Anterior cingulate cortex (tissue), 58 donors: ENCODE measurements at regions not wholly inside any gene's neighbourhood (a gene's known extent, or its start where the extent isn't known, plus 50 kb on each side); places are given as distances from the start of the nearest gene placed in this dataset.
"Not testable (repeated sequence)": the region's sequence is repeated elsewhere in the genome, so short reads cannot be mapped to it uniquely, and the experiment has no call there.

ENCODE experiments used
- DNase-seq, 58 donors: peaks; one replicate each; lab custom pipeline; 2025; lab: John Stamatoyannopoulos, UW

DNA sequence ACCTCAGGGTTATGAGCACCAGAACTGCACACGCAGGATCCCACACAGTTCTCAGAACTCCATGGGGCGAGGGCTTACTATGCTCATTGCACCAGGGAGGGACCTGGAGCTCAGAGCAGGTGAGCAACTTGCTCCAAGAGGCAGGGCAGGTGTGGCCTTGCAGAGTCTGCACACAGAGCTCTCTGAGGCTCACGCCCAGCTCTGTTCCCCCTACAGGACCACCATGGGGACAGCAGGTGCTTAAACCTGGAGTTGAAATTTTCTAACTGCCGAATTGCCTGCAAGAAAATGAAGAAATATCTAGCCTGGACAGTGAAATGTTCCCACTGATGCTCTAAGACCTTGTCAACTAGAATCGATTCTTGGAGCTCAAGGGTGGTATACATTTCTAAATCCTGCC is 49.9 kb upstream of the MSMB start:
- DNase-seq: not testable (repeated sequence)

DNA sequence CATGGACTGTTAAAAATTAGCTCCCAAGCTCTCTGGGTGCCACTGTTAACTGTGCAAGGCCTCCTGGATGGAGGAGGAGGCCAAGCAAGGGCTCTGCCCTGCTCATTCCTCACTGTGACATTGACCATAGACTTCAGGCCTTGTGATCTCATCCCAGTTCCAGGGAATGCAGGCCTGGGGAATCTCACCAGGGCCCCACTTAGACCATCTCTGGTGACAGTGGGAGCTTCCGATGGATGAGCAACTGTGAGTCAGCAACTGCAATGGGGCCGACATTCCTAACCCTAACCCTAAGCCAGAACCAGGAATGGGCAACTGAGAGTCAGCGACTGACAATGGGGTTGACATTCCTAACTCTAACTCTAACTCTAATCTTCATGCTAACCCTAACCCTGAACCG is 50.4 kb upstream of the MSMB start:
- DNase-seq: no peak

DNA sequence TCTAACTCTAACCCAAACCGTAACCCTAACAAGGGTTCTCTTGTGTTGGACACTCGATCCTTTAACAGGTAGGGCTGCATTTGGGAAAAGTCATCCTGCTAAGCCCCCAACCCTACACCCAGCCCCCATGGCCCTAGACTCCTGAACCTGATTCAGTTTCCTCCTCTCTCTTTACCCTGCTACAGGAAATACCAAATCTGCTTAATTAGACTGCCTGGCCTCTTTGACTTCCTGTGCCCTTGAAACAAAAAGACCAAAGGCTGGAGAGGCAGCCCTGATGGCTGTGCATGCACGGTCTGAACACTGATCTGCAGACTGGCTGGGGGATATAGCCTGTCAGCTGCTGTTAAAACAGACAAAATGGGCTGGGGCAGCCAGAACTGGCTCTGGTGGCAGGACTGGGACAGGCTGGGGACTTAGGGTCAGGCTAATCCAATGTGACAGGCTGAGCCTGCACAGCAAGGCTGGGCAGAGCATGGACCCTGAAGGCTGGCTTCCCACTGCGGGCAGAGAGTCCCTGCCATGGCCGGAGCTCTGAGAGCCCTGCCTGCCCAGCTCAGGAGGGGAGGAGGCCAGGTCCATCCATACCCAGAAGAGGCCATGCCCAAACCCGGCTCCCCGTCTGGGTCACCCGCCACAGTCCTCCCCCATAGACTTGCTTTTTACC is 51.0 kb upstream of the MSMB start:
- no peak for DNase-seq

DNA sequence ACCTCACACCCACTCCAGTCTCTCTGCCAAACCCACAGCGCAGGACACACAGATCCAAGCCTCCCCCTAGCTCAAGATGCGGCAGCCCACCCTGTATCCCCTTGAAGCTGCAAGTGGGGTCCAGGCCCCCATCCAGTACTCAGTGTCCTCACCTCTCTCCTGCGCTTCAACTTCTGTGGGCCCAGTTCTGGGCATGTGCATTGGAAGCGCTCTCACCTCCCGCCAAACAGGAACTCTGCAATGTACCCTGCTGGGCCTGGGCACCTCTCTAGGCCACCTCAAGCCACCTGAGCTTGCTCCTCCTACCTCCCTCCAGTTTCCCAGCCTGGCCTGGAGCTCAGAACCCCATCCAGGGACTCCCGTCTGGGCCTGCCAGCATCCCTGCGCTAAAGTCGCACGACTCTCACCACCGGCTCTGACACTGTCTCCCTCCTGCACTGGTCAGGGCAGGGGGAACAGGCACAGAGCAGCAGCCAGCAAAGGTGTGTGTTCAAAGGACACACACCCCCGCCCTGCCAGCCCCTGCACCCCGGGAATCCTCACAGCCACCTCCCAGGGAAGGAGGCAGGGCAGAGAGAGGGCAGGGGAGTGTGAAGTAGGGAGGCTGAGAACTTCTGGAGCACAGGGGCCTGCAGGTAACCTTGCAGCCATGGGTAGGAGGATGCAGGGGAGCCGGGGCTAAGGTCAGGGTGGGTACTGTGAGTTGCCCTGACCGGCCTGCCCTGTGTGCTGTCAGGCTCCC is 51.7 kb upstream of the MSMB start:
- DNase-seq: no peak

DNA sequence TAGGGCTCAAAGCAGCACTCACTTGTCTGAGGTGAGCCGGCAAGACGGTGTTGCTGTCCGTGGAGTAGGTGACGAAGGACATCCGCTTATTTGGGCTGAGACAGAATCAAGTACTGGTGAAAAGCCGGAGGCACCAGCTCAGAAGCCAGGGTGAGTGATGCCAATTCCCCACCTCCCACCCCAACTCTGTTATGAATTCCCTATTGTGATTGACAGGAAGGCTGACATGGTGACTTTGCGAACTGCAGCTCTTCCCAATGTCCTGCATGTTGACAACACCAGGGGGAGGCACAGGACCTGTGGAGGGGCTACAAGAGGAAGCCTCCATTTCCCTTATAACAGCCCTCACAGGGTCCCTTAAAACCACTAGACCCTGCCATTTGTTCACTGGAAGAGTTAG is 52.3 kb upstream of the MSMB start:
- DNase-seq: no peak

DNA sequence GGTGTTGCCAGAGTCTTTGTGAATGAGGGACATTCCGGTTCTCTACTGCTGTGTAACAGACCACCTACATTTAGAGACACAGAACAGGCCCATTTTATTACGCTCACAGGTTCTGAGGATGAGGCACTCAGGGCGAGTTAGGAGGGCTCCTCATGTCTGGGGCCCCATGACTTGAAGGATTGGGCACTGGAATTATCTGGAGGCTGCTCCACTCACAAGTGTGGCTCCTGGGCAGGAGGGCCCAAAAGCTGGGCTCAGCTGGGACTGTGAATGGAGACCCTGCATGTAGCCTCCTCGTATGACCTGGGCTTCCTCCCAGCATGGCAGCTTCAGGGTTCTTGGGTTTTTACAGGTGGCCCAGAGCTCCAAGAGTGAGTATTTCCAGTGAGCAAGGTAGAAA is 52.9 kb upstream of the MSMB start:
- not testable (repeated sequence) for DNase-seq

DNA sequence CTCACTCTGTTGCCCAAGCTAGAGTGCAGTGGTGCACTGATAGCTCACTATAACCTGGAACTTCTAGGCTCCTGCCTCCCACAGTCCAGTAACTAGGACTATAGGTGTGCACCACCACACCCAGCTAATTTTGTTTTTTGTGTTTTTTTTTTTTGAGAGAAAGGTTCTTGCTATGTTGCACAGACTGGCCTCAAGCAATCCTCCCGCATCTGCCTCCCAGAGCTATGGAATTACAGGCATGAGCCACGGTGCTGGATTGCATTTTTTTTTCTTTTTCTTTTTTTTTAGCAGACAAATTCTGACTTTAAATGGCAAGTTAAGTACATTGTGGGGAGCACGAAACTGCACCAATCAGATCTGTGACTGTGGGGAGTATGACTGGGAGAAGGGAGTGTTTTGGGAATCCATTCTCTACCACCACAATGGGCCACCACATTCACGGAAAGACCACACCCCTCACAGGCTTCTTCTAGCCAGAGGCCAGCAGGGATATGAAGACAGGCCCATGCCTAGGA is 58.1 kb upstream of the MSMB start:
- DNase-seq: no peak

DNA sequence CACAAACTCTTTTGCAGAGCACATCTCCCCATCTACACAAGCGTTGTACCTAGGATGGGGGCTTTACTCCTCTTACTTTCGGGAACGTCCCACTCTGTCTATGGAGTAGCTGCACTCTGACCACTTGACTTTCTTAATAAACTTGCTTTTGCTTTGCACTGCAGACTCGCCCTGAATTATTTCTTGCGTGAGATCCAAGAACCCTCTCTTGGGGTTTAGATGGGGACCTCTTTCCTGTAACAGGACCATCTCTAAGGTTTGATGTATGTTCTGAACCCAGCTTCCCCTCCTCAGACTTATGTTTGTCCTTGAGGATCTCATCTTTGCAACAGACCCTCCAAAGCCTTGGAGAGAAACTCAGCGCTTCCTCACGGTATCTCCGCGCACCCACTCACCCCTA is 59.3 kb upstream of the MSMB start:
- DNase-seq: not testable (repeated sequence)

DNA sequence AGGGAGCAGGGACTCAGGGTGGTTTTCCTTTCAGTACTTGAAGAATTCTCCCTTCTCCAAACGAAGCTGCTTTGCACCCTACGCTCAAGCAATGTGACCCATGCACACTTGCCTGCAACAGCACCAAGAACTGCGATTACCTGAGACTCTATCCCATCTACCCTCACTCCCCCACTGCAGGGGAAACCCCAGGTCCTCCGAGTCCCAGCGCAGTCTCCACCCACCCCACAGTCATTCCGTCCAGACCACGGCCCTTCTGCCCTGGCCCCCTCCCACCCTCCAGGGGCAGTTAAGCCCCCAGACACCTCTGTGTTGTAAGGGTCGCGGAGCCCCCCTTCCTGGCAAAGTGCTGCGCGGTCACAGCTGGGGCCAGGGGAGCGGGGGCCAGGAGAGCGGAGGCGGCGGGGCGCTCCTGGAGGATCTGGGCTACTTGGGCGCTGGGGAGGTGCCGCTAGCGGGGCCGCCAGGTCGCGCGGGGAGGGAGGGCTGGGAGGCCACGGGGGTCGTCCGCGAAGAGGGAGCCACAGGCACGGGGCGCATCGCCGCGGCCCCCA is 59.9 kb upstream of the MSMB start:
- DNase-seq: not testable (repeated sequence)

DNA sequence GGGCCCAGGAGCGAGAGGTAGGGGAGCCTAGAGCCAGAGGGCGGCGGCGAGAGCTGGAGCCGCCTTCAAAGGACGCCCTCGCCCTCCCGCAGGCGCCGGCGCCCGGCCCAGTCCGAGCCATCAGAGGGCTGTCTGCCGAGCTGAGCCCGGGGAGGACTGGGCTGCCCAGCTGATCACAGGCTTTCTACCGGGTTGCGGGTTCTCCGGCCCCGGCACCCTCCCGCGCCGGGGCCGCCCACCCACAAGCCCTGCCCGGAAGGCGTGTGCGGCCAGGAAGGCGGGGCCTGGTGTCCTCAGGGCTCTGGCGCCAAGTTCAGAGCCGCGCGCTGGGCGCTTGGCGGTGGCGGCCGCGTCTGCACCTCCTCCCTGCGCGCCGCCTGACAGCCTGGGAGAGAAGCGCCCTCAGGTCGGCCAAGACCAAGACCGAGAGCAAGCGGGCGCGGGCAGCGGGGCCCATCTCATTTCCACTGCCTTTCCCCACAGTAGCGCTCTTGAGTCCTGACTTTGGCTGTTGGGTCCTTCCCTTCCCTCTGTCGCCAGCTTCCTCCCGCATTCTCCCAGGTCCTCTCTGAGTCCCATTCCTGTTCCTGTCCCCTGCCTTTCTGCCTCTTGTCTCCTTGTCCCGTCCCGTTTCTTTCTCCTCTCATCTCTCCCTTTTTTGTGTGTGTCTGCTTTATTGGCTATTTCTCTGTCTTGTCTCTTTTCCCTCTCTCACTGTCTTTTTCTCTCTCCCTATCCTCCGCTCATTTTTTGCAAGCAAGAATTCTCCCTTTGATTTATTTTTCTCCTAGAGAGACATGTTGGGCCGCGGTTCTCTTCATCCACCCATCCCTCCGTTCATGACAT is 60.6 kb upstream of the MSMB start:
- peak in 51 of 58 donors; percentile 10 to 81 (median 47) for DNase-seq

DNA sequence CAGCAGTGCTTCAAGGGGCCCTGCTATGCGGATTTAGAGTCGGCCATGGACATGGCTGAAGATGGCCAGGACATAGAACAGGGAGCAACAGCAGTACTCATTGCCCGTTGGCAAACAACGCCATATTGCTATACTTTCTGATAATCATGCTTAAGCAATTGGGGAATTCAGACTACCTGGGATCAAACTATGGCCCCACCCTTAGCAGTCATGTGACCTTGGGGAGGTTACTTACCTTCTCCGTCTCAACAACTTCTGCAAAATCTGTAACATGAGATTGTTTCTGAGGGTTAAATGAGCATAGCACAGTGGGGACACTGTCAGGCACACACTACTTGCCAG is 62.1 kb upstream of the MSMB start:
- DNase-seq: not testable (repeated sequence)

DNA sequence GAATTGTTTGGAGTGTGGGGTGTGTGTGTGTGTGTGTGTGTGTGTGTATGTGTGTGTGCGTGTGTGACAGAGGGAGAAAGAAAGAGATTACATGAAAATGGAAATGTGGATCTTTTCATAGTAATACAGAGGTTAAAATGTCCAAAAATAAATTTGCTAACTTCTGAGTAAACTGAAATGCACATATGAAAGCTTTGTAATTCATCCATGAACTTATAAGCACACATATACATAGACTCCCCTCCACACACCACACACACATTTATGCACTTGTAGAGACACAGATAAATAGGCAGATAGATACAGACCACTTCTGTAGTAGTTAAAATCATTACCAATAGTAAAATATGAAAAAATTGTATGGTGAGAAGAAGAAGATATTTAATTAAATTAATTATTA is 108.2 kb upstream of the MSMB start:
- DNase-seq: not testable (repeated sequence)

DNA sequence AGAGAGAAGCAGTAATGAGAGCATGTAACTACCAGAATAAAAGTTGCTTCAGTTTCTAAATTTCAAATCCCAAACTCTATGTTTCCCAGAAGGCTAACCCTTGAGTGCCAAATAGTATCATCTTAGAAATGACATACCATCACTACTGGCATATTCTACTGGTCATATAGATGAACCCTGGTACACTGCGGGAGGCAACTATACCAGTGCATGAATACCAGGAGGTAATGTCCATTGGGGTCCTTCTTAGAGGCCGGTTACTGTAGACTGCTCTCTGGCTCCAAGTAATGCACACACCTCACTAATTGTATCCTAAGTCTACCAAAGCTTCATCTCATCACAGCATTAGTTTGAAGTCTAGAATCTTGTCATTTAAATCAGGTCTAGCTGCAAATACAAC is 108.6 kb upstream of the MSMB start:
- DNase-seq: not testable (repeated sequence)

DNA sequence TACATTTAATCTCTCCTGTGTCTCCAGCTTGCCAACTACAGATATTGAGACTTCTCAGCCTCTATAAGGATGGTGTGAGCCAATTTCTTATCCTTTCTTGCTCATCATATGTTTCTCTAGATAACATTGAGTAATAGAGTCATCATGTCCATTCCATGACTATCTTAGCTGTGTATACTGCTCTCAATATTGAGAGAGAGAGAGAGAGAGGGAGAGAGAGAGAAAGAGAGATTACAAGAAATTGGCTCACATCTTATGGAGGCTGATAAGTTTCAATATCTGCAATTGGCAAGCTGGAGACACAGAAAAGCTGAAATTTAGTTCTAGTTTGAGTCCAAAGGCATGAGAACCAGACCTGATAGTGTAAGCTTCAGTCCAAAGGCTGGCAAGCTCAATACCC is 110.8 kb upstream of the MSMB start:
- DNase-seq: not testable (repeated sequence)

DNA sequence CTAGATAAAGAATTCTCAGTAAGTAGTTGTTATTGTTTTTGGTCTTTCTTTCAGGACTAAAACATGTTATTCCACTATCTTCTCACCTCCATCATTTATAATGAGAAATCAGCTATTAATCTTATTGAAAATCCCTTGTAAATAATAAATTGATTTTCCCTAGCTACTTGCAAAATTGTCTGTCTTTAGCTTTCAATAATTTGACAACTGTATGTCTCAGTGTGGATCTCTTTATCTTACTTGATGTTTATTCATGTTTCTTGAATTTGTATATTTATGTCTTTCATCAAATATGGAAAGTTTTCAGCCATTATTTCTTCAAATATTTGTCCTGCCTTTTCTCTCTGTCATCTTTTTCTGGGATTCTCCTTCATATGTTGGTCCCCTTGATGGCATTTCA is 117.1 kb upstream of the ANTXRL start:
- no peak for DNase-seq

DNA sequence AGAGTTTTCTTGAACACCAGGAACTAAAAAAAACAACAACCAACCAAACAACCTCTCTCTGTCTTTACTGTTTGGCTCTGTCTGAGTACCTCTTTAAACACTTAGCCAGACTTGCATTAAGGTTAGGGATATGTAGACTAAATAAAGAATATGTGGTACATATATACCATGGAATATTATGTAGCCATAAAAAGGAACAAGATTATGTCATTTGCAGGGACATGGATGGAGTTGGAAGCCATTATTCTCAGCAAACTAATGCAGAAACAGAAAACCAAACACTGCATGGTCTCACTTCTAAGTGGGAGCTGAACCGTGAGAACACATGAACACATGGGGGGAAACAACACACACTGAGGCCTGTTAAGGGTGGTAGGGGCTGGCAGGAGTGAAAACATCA is 116.0 kb upstream of the ANTXRL start:
- no peak for DNase-seq

DNA sequence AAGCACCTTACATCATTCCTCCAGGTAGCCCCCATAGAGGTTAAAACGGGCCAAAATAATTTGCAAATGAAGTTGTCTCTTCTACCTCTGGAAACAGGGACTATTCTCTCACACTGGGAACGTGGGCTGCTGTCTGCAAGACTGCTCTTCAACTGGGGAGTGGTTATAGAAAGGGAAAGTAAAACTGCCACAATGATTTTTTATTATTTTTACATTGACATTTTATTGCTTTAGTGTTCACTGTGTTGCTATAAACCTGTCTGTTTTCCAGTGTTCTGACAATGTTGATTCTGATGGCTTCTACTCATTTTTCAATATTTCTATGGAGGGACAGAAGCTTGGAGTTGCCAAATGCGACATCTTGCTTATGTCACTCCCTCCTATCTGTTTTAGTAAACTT is 115.1 kb upstream of the ANTXRL start:
- no peak for DNase-seq

DNA sequence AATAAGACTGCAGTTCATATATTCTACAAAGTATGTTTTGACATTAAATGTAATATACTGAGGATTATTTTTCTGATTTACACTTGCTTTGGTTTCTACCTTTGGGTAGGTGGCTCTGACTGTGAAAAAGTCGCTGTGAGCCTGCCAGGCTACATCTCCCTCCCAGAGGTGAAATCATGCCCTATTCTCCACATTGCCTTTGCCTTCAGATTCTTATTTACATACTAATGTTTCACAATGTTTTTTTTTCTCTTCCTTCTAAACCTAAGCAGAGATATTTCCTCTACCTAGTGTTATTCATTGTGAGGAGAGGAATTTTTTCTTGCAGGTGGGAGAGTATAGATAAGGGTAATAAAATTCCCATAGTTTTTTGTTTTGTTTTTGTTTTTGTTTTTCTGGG is 111.5 kb upstream of the ANTXRL start:
- DNase-seq: no peak

DNA sequence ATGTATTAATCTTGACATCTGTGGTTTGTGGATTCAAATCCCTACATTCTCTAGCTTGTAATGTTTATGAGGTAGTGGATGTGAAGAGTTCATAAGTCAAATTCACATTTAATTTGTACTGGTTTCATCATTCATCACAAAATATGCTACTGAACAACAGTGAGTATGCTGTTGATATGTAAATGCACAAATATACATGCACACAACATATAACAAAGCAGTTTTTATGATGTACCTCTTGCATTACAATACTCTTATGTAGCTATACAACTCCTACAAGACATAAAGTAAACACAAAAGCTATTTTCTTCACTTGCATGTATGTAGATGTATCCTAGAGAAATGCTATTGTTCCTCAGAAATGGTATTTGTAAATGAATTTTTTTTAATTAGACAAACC is 111.0 kb upstream of the ANTXRL start:
- DNase-seq: no peak

DNA sequence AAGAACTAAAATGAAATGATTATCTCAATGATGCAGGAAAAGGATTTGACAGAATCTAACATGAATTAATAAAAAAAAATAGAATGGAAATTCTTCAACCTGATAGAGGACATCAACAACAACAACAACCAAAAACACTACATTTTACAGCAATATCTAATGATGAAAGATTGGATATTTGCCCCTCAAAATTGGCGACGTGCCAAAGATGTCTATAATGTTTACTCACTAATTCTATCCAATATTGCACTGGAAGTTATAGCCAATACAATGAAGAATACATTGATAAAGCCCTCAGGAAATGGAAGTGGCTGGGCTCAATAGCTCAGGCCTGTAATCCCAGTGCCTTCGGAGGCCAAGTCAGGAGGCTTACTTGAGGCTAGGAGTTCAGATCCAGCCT is 99.4 kb upstream of the ANTXRL start:
- DNase-seq: not testable (repeated sequence)

DNA sequence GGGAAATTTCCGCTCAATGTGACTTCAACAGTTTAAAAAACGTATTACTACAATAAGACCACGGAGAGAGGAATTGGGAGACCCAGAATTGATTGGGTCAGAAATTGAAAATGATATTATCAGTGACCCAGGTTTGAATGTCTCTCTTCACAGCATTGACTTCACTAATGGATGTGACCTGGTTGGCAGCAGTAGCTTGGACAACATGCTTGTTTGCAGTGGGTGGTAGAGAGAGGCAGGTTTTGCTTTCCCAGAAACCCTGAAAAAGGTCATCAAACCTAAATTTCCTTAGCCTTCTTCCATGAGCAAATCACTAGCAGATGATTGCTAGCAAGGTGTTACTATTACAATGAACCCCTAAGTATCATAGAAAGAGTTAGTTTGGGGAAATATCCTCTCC is 89.7 kb upstream of the ANTXRL start:
- no peak for DNase-seq
